Liver (tissue), 8 donors: ENCODE measurements at regions not wholly inside any gene's neighbourhood (a gene's known extent, or its start where the extent isn't known, plus 50 kb on each side); places are given as distances from the start of the nearest gene placed in this dataset.

Source experiments
- DNase-seq: peaks from one replicate; pipeline ENCODE4 v3.0.0-alpha.2; 2017; ENCODE audit warnings: low spot score
- H3K27ac ChIP-seq, 2 donors: one replicate each; pipeline ENCODE4 v1.7.0; 2013; ENCODE audit warnings: inconsistent platforms in 2 of 2, low read length in 2 of 2, control low read depth in 1 of 2, low read depth in 1 of 2, mild to moderate bottlenecking in 1 of 2
- H3K27me3 ChIP-seq, 4 donors: one replicate each; pipeline versions ENCODE4 v1.6.1 to v1.7.0; 2013; ENCODE audit warnings: low read length in 3 of 4, inconsistent platforms in 1 of 4, mild to moderate bottlenecking in 1 of 4, moderate library complexity in 1 of 4; ENCODE audit not compliant: control insufficient read depth in 4 of 4, insufficient read depth in 4 of 4
- H3K36me3 ChIP-seq, 4 donors: one replicate each; pipeline versions ENCODE4 v1.6.1 to v1.7.0; 2013; ENCODE audit warnings: low read length in 3 of 4, mild to moderate bottlenecking in 3 of 4, low read depth in 1 of 4, moderate library complexity in 1 of 4; ENCODE audit not compliant: control insufficient read depth in 4 of 4, insufficient read depth in 3 of 4
- H3K4me1 ChIP-seq, 4 donors: one replicate each; pipeline versions ENCODE4 v1.6.1 to v1.7.0; 2013; ENCODE audit warnings: low read length in 3 of 4, mild to moderate bottlenecking in 3 of 4, moderate library complexity in 1 of 4; ENCODE audit not compliant: control insufficient read depth in 4 of 4, insufficient read depth in 4 of 4
- H3K4me3 ChIP-seq, 3 donors: one replicate each; pipeline versions ENCODE4 v1.6.1 to v1.7.0; 2013; ENCODE audit warnings: low read length in 3 of 3, control low read depth in 1 of 3, low read depth in 1 of 3, mild to moderate bottlenecking in 1 of 3
- H3K9ac ChIP-seq, 2 donors: one replicate each; pipeline ENCODE4 v1.7.0; 2013; ENCODE audit warnings: low read length in 2 of 2, mild to moderate bottlenecking in 2 of 2, moderate library complexity in 2 of 2, control low read depth in 1 of 2, low read depth in 1 of 2
- H3K9me3 ChIP-seq, 4 donors: one replicate each; pipeline versions ENCODE4 v1.6.1 to v1.7.0; 2013; ENCODE audit warnings: low read length in 3 of 4; ENCODE audit not compliant: control insufficient read depth in 4 of 4
- ATF3 ChIP-seq: IDR thresholded peaks from 2 replicates; pipeline ENCODE4 v1.6.1; 2016; ENCODE audit warnings: antibody characterized with exemption
- EGR1 ChIP-seq, 2 donors: IDR thresholded peaks; 2 replicates each; pipeline ENCODE4 v1.6.1; 2016 to 2018; ENCODE audit warnings: antibody characterized with exemption in 2 of 2, low read depth in 2 of 2
- FOXA1 ChIP-seq: IDR thresholded peaks from 2 replicates; pipeline ENCODE4 v1.6.1; 2016; ENCODE audit warnings: antibody characterized with exemption
- FOXA2 ChIP-seq: IDR thresholded peaks from 2 replicates; pipeline ENCODE4 v1.6.1; 2016; ENCODE audit warnings: antibody characterized with exemption
- GABPA ChIP-seq, 2 donors: IDR thresholded peaks in 1 of 2; conservative IDR thresholded peaks in 1 of 2; 2 replicates each; pipeline ENCODE4 v1.6.1; 2016; ENCODE audit warnings: antibody characterized with exemption in 2 of 2, mild to moderate bottlenecking in 1 of 2, moderate library complexity in 1 of 2
- HNF4A ChIP-seq, 2 donors: conservative IDR thresholded peaks; 2 replicates each; pipeline ENCODE4 v1.6.1; 2016; ENCODE audit warnings: antibody characterized with exemption in 2 of 2, mild to moderate bottlenecking in 2 of 2
- HNF4G ChIP-seq: IDR thresholded peaks from 2 replicates; pipeline ENCODE4 v1.6.1; 2016; ENCODE audit warnings: antibody characterized with exemption
- JUND ChIP-seq, 2 donors: IDR thresholded peaks; 2 replicates each; pipeline ENCODE4 v1.6.1; 2016; ENCODE audit warnings: antibody characterized with exemption in 2 of 2
- MAX ChIP-seq: IDR thresholded peaks from 2 replicates; pipeline ENCODE4 v1.6.1; 2016; ENCODE audit warnings: antibody characterized with exemption
- RAD21 ChIP-seq, 2 donors: IDR thresholded peaks; 2 replicates each; pipeline ENCODE4 v1.6.1; 2016; ENCODE audit warnings: antibody characterized with exemption in 2 of 2, mild to moderate bottlenecking in 2 of 2
- REST ChIP-seq: IDR thresholded peaks from 2 replicates; pipeline ENCODE4 v1.6.1; 2016; ENCODE audit warnings: antibody characterized with exemption, mild to moderate bottlenecking
- RXRA ChIP-seq, 2 donors: IDR thresholded peaks; 2 replicates each; pipeline ENCODE4 v1.6.1; 2017 to 2018; ENCODE audit warnings: antibody characterized with exemption in 2 of 2, mild to moderate bottlenecking in 1 of 2
- YY1 ChIP-seq: IDR thresholded peaks from 2 replicates; pipeline ENCODE4 v1.6.1; 2016; ENCODE audit warnings: antibody characterized with exemption, mild to moderate bottlenecking
- WGBS: extraction: QIAGEN DNeasy Blood & Tissue Kit; methylation state at CpG from one replicate; pipeline ENCODE4 v1.1.7; 2013; 5-methylcytosine and 5-hydroxymethylcytosine counted together
- TF ChIP-seq, protein P1 (sequence below): IDR thresholded peaks from 2 replicates; pipeline ENCODE4 v1.6.1; 2016; ENCODE audit warnings: antibody characterized with exemption
- TF ChIP-seq, protein P2 (sequence below): fragments of 150-350 bp; IDR thresholded peaks from 2 replicates; pipeline ENCODE4 v1.5.1; 2017; ENCODE audit warnings: improper control_type of control experiment, low read depth, low read length; ENCODE audit not compliant: missing input control
- donor health status: healthy.
- donor health status: healthy.
- donor health status: healthy.
- donor health status: healthy.
- donor health status: healthy.

DNA sequence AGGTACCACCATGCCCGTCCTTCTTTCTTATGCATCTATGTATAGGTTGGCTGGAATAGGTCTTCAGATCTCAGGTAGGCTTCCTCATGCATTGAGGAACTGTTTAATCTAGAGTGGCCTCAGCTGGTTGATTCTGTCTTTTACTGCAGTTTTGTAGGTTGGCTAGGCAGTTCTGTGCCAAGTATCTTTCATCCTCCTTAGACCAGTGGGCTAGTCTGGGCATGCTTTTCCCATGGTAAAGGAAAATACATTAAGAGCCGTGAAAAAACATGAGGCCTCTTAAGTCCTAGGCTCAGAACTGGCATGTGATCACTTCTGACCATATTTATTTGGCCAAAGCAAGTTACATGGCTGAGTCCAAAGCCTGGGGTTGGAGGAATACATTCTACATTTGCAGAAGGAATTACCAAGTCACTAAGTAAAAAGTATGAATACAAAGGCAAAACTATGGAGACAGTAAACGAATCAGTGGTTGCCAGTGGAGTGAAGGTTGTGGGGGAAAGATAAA lies 137.3 kb downstream of the WIF1 start:
- Histone ChIP-seq H3K9ac (no peak overlapping the region), H3K27ac (no peak overlapping the region)
- no peak for DNase-seq

DNA sequence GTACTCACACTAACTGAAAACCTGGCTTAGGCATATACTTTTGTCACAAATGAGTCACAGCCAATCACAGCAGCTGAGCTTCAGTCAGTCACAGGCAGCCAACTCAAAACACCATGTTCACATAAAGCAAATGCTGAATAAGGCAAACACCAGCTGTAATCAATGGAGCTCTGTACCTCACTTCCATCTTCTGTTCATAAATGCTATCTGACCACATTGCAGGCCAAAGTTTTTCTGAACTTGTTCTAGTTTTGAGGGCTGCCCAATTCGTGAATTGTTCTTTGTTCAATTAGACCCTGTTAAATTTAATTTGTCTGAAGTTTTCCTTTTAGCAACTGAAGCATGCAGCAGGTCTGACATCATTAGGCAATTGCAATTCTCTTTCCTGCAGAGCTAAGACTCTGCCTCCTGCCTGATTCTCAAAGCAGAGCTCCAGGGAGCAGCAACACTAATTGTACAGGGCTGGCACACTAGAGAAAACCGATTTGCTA lies 129.9 kb downstream of the WIF1 start:
- WGBS = 49% methylated on average over 2 of the region's 2 CpGs
- no peak for DNase-seq

More for the DNA sequence above, 137.3 kb downstream of the WIF1 start:
- no peaks in the 10 kb centered on the region for H3K4me1 ChIP-seq
- H3K9me3 ChIP-seq = peaks cover 0 to 2% (median 0%) of the 10 kb centered on the region in 4 donors
- H3K4me3 ChIP-seq = no peak overlapping the region
- no peaks in the 10 kb centered on the region for H3K27me3 ChIP-seq
- no peak for TF ChIP-seq RAD21 (IDR thresholded peaks at IDR 0.05)
- WGBS = 86% methylated on average over 3 of the region's 3 CpGs
- no peaks in the 10 kb centered on the region for H3K36me3 ChIP-seq

GRCh38 chr12:64992116-64992515 lies 129.0 kb downstream of the WIF1 start:
- Histone ChIP-seq H3K36me3 (no peaks in the 10 kb centered on the region), H3K27ac (no peak overlapping the region), H3K9ac (no peak overlapping the region), H3K9me3 (no peaks in the 10 kb centered on the region), H3K27me3 (peaks cover 0 to 3% (median 0%) of the 10 kb centered on the region in 4 donors), H3K4me3 (no peak overlapping the region), H3K4me1 (no peaks in the 10 kb centered on the region)
- no peak for DNase-seq
- WGBS = 71% methylated on average over 5 of the region's 5 CpGs
- TF ChIP-seq RXRA (IDR thresholded peaks at IDR 0.05) (no peak), EGR1 (IDR thresholded peaks at IDR 0.05; ENCODE audit: low read depth in 2 of 2) (no peak), YY1 (no peak), GABPA (IDR thresholded peaks at IDR 0.05 in 1 of 2, conservative IDR thresholded peaks at IDR 0.05 in 1 of 2) (no peak), ATF3 (no peak), HNF4A (conservative IDR thresholded peaks at IDR 0.05) (no peak), FOXA1 (no peak), MAX (no peak), HNF4G (no peak)
- TF ChIP-seq, protein P1, sequence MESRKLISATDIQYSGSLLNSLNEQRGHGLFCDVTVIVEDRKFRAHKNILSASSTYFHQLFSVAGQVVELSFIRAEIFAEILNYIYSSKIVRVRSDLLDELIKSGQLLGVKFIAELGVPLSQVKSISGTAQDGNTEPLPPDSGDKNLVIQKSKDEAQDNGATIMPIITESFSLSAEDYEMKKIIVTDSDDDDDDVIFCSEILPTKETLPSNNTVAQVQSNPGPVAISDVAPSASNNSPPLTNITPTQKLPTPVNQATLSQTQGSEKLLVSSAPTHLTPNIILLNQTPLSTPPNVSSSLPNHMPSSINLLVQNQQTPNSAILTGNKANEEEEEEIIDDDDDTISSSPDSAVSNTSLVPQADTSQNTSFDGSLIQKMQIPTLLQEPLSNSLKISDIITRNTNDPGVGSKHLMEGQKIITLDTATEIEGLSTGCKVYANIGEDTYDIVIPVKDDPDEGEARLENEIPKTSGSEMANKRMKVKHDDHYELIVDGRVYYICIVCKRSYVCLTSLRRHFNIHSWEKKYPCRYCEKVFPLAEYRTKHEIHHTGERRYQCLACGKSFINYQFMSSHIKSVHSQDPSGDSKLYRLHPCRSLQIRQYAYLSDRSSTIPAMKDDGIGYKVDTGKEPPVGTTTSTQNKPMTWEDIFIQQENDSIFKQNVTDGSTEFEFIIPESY = no peak
- TF ChIP-seq, protein P2, sequence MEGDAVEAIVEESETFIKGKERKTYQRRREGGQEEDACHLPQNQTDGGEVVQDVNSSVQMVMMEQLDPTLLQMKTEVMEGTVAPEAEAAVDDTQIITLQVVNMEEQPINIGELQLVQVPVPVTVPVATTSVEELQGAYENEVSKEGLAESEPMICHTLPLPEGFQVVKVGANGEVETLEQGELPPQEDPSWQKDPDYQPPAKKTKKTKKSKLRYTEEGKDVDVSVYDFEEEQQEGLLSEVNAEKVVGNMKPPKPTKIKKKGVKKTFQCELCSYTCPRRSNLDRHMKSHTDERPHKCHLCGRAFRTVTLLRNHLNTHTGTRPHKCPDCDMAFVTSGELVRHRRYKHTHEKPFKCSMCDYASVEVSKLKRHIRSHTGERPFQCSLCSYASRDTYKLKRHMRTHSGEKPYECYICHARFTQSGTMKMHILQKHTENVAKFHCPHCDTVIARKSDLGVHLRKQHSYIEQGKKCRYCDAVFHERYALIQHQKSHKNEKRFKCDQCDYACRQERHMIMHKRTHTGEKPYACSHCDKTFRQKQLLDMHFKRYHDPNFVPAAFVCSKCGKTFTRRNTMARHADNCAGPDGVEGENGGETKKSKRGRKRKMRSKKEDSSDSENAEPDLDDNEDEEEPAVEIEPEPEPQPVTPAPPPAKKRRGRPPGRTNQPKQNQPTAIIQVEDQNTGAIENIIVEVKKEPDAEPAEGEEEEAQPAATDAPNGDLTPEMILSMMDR = no peak

More for the DNA sequence above, 129.9 kb downstream of the WIF1 start:
- H3K9ac ChIP-seq = no peak overlapping the region
- peaks cover 0 to 3% (median 0%) of the 10 kb centered on the region in 4 donors for H3K27me3 ChIP-seq
- TF ChIP-seq EGR1 (IDR thresholded peaks at IDR 0.05; ENCODE audit: low read depth in 2 of 2) (no peak), FOXA2 (no peak), RAD21 (IDR thresholded peaks at IDR 0.05) (no peak), REST (no peak), HNF4A (conservative IDR thresholded peaks at IDR 0.05) (no peak), FOXA1 (no peak), ATF3 (no peak), JUND (IDR thresholded peaks at IDR 0.05) (no peak)
- no peaks in the 10 kb centered on the region for H3K9me3 ChIP-seq
- H3K4me3 ChIP-seq = no peak overlapping the region
- no peak overlapping the region for H3K27ac ChIP-seq
- H3K36me3 ChIP-seq = no peaks in the 10 kb centered on the region
- no peaks in the 10 kb centered on the region for H3K4me1 ChIP-seq
